IMR-90 (cell line): ENCODE measurements at regions not wholly inside any gene's neighbourhood (a gene's known extent, or its start where the extent isn't known, plus 50 kb on each side); places are given as distances from the start of the nearest gene placed in this dataset.

Source experiments
- ATAC-seq: fragments of 200-7000 bp; cut with Tn5 transposase; 2 replicates; pipeline ENCODE4 v1.9.1; 2020; ENCODE audit warnings: low read depth, mild to moderate bottlenecking, moderate library complexity
- BruUV-seq: library from RNA; stranded (reverse); fragments of 400-500 nt; replicated peaks from 2 replicates; lab custom pipeline; 2021; lab: Mats Ljungman, UMichigan
- CTCF ChIA-PET: fragments of 300-600 bp; formaldehyde crosslinking; extraction: SDS; loops from one replicate; lab custom pipeline; 2021; ENCODE audit warnings: antibody characterized with exemption; lab: Yijun Ruan, JAX
- POLR2A ChIA-PET: fragments of 300-600 bp; sonication (Branson Sonifier 250); formaldehyde crosslinking; loops from one replicate; lab custom pipeline; 2022; ENCODE audit warnings: antibody characterized with exemption; ENCODE audit not compliant: unreplicated experiment; lab: Charles Lee
- DNase-seq: peaks from one replicate; pipeline ENCODE4 v3.0.0; 2013
- H2AFZ ChIP-seq: replicated peaks from 2 replicates; pipeline ENCODE3; 2013; ENCODE audit warnings: low read length, mild to moderate bottlenecking; ENCODE audit not compliant: poor library complexity
- H2AK5ac ChIP-seq: 2 replicates; pipeline ENCODE4 v1.6.1; 2013; ENCODE audit warnings: low read depth, low read length, inconsistent platforms
- H2AK9ac ChIP-seq: replicated peaks from 2 replicates; pipeline ENCODE3; 2013; ENCODE audit warnings: mild to moderate bottlenecking, low read depth, low read length, moderate library complexity; ENCODE audit not compliant: poor library complexity
- H2BK120ac ChIP-seq: 2 replicates; pipeline ENCODE4 v1.6.1; 2013; ENCODE audit warnings: low read depth, low read length, inconsistent platforms
- H2BK15ac ChIP-seq: 3 replicates; pipeline ENCODE4 v1.6.1; 2013; ENCODE audit warnings: low read depth, low read length, inconsistent platforms
- H2BK20ac ChIP-seq: 2 replicates; pipeline ENCODE4 v1.6.1; 2013; ENCODE audit warnings: low read depth, mild to moderate bottlenecking, inconsistent platforms, low read length, moderate library complexity
- H2BK5ac ChIP-seq: 2 replicates; pipeline ENCODE4 v1.6.1; 2013; ENCODE audit warnings: mild to moderate bottlenecking, low read depth, low read length, inconsistent platforms; ENCODE audit not compliant: poor library complexity, severe bottlenecking
- H3K14ac ChIP-seq: replicated peaks from 2 replicates; pipeline ENCODE4 v1.6.1; 2013; ENCODE audit warnings: low read depth, low read length, inconsistent platforms
- H3K18ac ChIP-seq: 2 replicates; pipeline ENCODE4 v1.6.1; 2013; ENCODE audit warnings: low read depth, low read length, control low read depth
- H3K23ac ChIP-seq: 2 replicates; pipeline ENCODE4 v1.6.1; 2013; ENCODE audit warnings: low read depth, low read length, inconsistent platforms
- H3K27ac ChIP-seq: 2 replicates; pipeline ENCODE4 v1.5.1; 2013; ENCODE audit warnings: mild to moderate bottlenecking, control low read depth, low read length; ENCODE audit not compliant: insufficient read depth
- H3K27me3 ChIP-seq: 2 replicates; pipeline ENCODE4 v1.6.1; 2013; ENCODE audit warnings: low read length; ENCODE audit not compliant: control insufficient read depth, insufficient read depth
- H3K36me3 ChIP-seq: 2 replicates; pipeline ENCODE4 v1.6.1; 2013; ENCODE audit warnings: low read length, mixed read lengths; ENCODE audit not compliant: control insufficient read depth, insufficient read depth
- H3K4ac ChIP-seq: 2 replicates; pipeline ENCODE4 v1.6.1; 2013; ENCODE audit warnings: low read depth, low read length, inconsistent platforms
- H3K4me1 ChIP-seq: 2 replicates; pipeline ENCODE4 v1.6.1; 2013; ENCODE audit warnings: low read length, mixed read lengths; ENCODE audit not compliant: control insufficient read depth, insufficient read depth
- H3K4me2 ChIP-seq: 2 replicates; pipeline ENCODE4 v1.6.1; 2013; ENCODE audit warnings: low read depth, mild to moderate bottlenecking, control low read depth, low read length, moderate library complexity
- H3K4me3 ChIP-seq: 2 replicates; pipeline ENCODE4 v1.5.1; 2013; ENCODE audit warnings: low read depth, mild to moderate bottlenecking, control low read depth, low read length, moderate library complexity; ENCODE audit not compliant: insufficient read depth
- H3K56ac ChIP-seq: 2 replicates; pipeline ENCODE4 v1.6.1; 2013; ENCODE audit warnings: low read length, inconsistent platforms; ENCODE audit not compliant: insufficient read depth; ENCODE audit errors: extremely low read depth
- H3K79me1 ChIP-seq, 2 experiments: 2 replicates each; pipeline ENCODE4 v1.6.1; 2013; ENCODE audit warnings: low read length in 2 of 2, inconsistent platforms in 1 of 2, low read depth in 1 of 2
- H3K9ac ChIP-seq: 2 replicates; pipeline ENCODE4 v1.6.1; 2013; ENCODE audit warnings: low read depth, low read length, control low read depth
- H3K9me1 ChIP-seq: 2 replicates; pipeline ENCODE4 v1.6.1; 2013; ENCODE audit warnings: low read length, inconsistent platforms; ENCODE audit not compliant: insufficient read depth
- H3K9me3 ChIP-seq: 2 replicates; pipeline ENCODE4 v1.6.1; 2013; ENCODE audit warnings: low read length; ENCODE audit not compliant: control insufficient read depth, insufficient read depth
- H4K20me1 ChIP-seq: 2 replicates; pipeline ENCODE4 v1.6.1; 2013; ENCODE audit warnings: low read length, inconsistent platforms; ENCODE audit not compliant: insufficient read depth
- H4K5ac ChIP-seq: 2 replicates; pipeline ENCODE4 v1.6.1; 2013; ENCODE audit warnings: mild to moderate bottlenecking, low read depth, low read length, control low read depth
- H4K8ac ChIP-seq, 2 experiments: 2 replicates each; pipeline ENCODE4 v1.6.1; 2013; ENCODE audit warnings: low read depth in 2 of 2, low read length in 2 of 2, control low read depth in 1 of 2, inconsistent platforms in 1 of 2
- H4K91ac ChIP-seq: 2 replicates; pipeline ENCODE4 v1.6.1; 2013; ENCODE audit warnings: low read depth, low read length, inconsistent platforms; ENCODE audit not compliant: insufficient read depth
- BHLHE40 ChIP-seq: fragments of 150-350 bp; IDR thresholded peaks from 2 replicates; pipeline ENCODE4 v1.6.1; 2016; ENCODE audit warnings: mild to moderate bottlenecking, low read depth, low read length
- CEBPB ChIP-seq: IDR thresholded peaks from 2 replicates; pipeline ENCODE4 v1.6.1; 2012; ENCODE audit warnings: low read depth, low read length, improper control_type of control experiment
- CHD1 ChIP-seq: IDR thresholded peaks from 2 replicates; pipeline ENCODE4 v1.6.1; 2012; ENCODE audit warnings: low read depth, low read length, improper control_type of control experiment
- FOS ChIP-seq: fragments of 150-350 bp; IDR thresholded peaks from 2 replicates; pipeline ENCODE4 v1.6.1; 2016; ENCODE audit warnings: low read depth, low read length
- MAFK ChIP-seq: IDR thresholded peaks from 2 replicates; pipeline ENCODE4 v1.6.1; 2012; ENCODE audit warnings: low read depth, low read length, improper control_type of control experiment
- MAZ ChIP-seq: IDR thresholded peaks from 2 replicates; pipeline ENCODE4 v1.6.1; 2012; ENCODE audit warnings: low read depth, mild to moderate bottlenecking, low read length, improper control_type of control experiment, moderate library complexity, borderline replicate concordance
- MXI1 ChIP-seq: IDR thresholded peaks from 2 replicates; pipeline ENCODE4 v1.6.1; 2012; ENCODE audit warnings: low read depth, mild to moderate bottlenecking, low read length, moderate library complexity, borderline replicate concordance
- NFE2L2 ChIP-seq: fragments of 150-350 bp; IDR thresholded peaks from 2 replicates; pipeline ENCODE4 v1.6.1; 2016; ENCODE audit warnings: low read depth, mild to moderate bottlenecking, low read length
- POLR2A ChIP-seq: IDR thresholded peaks from 2 replicates; pipeline ENCODE4 v1.6.1; 2012; ENCODE audit warnings: mild to moderate bottlenecking, low read depth, low read length
- RAD21 ChIP-seq: IDR thresholded peaks from 2 replicates; pipeline ENCODE4 v1.6.1; 2012; ENCODE audit warnings: low read length, improper control_type of control experiment
- RCOR1 ChIP-seq: IDR thresholded peaks from 2 replicates; pipeline ENCODE4 v1.6.1; 2012; ENCODE audit warnings: mild to moderate bottlenecking, low read length, improper control_type of control experiment; ENCODE audit not compliant: insufficient replicate concordance
- SMC3 ChIP-seq: fragments of 150-350 bp; IDR thresholded peaks from 2 replicates; pipeline ENCODE4 v1.6.1; 2016; ENCODE audit warnings: low read depth, mild to moderate bottlenecking, antibody characterized with exemption, low read length, moderate library complexity
- WGBS, 2 experiments: methylation state at CpG; one replicate each; pipeline versions ENCODE4 v1.1.5 to v1.1.7; 2013; ENCODE audit warnings: missing lambda C conversion rate in 2 of 2; ENCODE audit not compliant: insufficient read length in 1 of 2; ENCODE audit errors: extremely low coverage in 2 of 2; 5-methylcytosine and 5-hydroxymethylcytosine counted together
- dilution Hi-C: fragments of 300-500 bp; cut with HindIII; formaldehyde crosslinking; loops from one replicate; pipeline ENCODE4 v1.14.3; 2018; ENCODE audit warnings: low sequenced_read_pairs; ENCODE audit not compliant: unreplicated experiment
- in situ Hi-C: fragments of 300-500 bp; cut with MboI; formaldehyde crosslinking; loops from 3 replicates; pipeline ENCODE4 v1.14.3; 2019; ENCODE audit warnings: low sequenced_read_pairs, inconsistent platforms, mixed read lengths
- intact Hi-C: fragments of 100-400 bp; cut with micrococcal nuclease; formaldehyde crosslinking; loops from 2 replicates; pipeline ENCODE4 v1.10.0; 2022
- TF ChIP-seq, protein P1 (sequence below): fragments of 150-350 bp; IDR thresholded peaks from 2 replicates; pipeline ENCODE4 v1.6.1; 2016; ENCODE audit warnings: low read depth, mild to moderate bottlenecking, low read length, moderate library complexity, borderline replicate concordance
- TF ChIP-seq, protein P2 (sequence below): conservative IDR thresholded peaks from 2 replicates; pipeline ENCODE4 v1.5.1; 2012; ENCODE audit warnings: mild to moderate bottlenecking, low read depth, low read length, improper control_type of control experiment

GRCh38 chr19:31171936-31172335 is 177.3 kb downstream of the TSHZ3 start:
- WGBS, 2 experiments = no CpG with 5 or more reads among the region's 4 CpGs
- DNase-seq = no peak

More at GRCh38 chr19:31171936-31172335, 177.3 kb downstream of the TSHZ3 start:
- TF ChIP-seq BHLHE40 = no peak
- no peak for TF ChIP-seq MXI1
- no peak for TF ChIP-seq RCOR1
- TF ChIP-seq MAFK = no peak
- TF ChIP-seq, protein P1, sequence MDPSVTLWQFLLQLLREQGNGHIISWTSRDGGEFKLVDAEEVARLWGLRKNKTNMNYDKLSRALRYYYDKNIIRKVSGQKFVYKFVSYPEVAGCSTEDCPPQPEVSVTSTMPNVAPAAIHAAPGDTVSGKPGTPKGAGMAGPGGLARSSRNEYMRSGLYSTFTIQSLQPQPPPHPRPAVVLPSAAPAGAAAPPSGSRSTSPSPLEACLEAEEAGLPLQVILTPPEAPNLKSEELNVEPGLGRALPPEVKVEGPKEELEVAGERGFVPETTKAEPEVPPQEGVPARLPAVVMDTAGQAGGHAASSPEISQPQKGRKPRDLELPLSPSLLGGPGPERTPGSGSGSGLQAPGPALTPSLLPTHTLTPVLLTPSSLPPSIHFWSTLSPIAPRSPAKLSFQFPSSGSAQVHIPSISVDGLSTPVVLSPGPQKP = no peak
- TF ChIP-seq SMC3 = no peak
- TF ChIP-seq RAD21 = no peak
- TF ChIP-seq POLR2A = no peak
- no peak for TF ChIP-seq FOS
- TF ChIP-seq MAZ = no peak
- no peak for TF ChIP-seq CEBPB
- no peak for TF ChIP-seq NFE2L2
- TF ChIP-seq, protein P2, sequence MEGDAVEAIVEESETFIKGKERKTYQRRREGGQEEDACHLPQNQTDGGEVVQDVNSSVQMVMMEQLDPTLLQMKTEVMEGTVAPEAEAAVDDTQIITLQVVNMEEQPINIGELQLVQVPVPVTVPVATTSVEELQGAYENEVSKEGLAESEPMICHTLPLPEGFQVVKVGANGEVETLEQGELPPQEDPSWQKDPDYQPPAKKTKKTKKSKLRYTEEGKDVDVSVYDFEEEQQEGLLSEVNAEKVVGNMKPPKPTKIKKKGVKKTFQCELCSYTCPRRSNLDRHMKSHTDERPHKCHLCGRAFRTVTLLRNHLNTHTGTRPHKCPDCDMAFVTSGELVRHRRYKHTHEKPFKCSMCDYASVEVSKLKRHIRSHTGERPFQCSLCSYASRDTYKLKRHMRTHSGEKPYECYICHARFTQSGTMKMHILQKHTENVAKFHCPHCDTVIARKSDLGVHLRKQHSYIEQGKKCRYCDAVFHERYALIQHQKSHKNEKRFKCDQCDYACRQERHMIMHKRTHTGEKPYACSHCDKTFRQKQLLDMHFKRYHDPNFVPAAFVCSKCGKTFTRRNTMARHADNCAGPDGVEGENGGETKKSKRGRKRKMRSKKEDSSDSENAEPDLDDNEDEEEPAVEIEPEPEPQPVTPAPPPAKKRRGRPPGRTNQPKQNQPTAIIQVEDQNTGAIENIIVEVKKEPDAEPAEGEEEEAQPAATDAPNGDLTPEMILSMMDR = no peak
- TF ChIP-seq CHD1 = no peak
- Histone ChIP-seq H3K4me3 (no peak overlapping the region), H2BK20ac (no peak overlapping the region), H3K4me1 (no peaks in the 10 kb centered on the region), H3K27me3 (no peaks in the 10 kb centered on the region), H2BK15ac (no peak overlapping the region), H2BK120ac (no peak overlapping the region), H3K18ac (no peak overlapping the region), H3K4ac (no peak overlapping the region), H3K14ac (no peak overlapping the region), H3K56ac (no peak overlapping the region), H4K20me1 (no peaks in the 10 kb centered on the region), H4K5ac (no peak overlapping the region), H3K23ac (no peak overlapping the region), H3K4me2 (no peak overlapping the region), H4K91ac (no peak overlapping the region), H2AK5ac (no peak overlapping the region), H3K79me1 (no peaks in the 10 kb centered on the region), H3K9me1 (no peaks in the 10 kb centered on the region), H2AK9ac (no peak overlapping the region), H2AFZ (no peak overlapping the region), H3K27ac (no peak overlapping the region), H4K8ac (no peak overlapping the region), H2BK5ac (no peak overlapping the region), H3K9ac (no peak overlapping the region), H3K9me3 (no peaks in the 10 kb centered on the region), H3K36me3 (no peaks in the 10 kb centered on the region)
- ChIA-PET POLR2A (no interaction called here), CTCF (no interaction called here)
- intact Hi-C loops (no loop called here), in situ Hi-C loops (no loop called here), dilution Hi-C loops (no loop called here)
- ATAC-seq = no peak
- no TSS peak for BruUV-seq
